ENCODE measurements at regions not wholly inside any gene's neighbourhood (a gene's known extent, or its start where the extent isn't known, plus 50 kb on each side); places are given as distances from the start of the nearest gene placed in this dataset.

DNA sequence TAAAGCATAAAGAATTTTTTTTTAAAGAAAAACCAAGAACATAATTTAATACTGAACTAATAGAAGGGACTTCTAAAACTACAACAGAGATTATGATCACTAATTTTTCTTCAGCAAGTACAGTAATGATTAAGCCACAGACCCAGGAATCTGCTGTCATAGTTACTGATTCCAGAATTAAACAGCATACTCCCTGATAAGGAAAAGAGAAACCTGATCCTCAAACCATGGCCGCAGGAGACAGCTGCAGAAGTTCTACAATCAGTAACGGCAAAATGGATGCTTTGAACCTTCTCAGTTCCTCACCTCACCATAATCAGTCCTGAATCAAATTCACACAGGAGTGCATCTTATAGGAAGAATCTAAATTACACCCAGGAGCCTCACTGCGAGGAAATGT is 939.0 kb upstream of the SLITRK1 start:
- WGBS, result 90% methylated on average over 3 of the region's 3 CpGs

DNA sequence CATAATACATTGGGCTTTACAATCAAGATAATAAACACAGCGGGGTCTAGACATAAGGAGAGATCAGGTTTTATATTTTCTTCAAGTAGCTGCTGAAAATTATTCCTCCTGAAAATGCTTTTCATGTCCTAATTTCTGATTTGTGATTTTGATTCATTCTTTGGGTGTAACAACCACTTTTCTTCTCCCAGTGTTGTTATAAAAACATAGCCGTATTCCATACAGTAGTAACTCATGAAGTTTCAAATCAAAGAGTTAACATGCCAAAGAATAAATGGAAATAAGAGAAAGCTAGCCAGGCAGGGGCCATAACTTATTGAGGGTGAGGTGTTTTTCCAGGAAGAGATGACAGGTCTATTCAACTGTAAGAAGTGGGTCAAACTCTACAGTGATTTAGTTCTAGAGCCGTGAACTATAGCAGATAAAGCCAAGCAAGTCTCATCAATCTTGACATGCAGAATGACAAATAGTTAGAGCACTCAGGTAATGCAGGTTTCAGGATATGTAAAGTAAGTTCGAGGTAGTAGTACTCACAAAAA is 934.4 kb upstream of the SLITRK1 start:
- no peak for DNase-seq (ENCODE audit: low read depth in 6 of 9, low spot score in 9 of 9)
- no peaks in the 10 kb centered on the region for H3K36me3 ChIP-seq (ENCODE audit: control insufficient read depth in 2 of 2, insufficient read depth in 2 of 2, low read length in 1 of 2)
- no peaks in the 10 kb centered on the region for H3K4me1 ChIP-seq (ENCODE audit: control insufficient read depth in 2 of 2, insufficient read depth in 2 of 2, low read length in 2 of 2)
- no peak overlapping the region for H3K27ac ChIP-seq (ENCODE audit: low read depth in 1 of 2, low read length in 1 of 2)
- no peaks in the 10 kb centered on the region for H3K27me3 ChIP-seq (ENCODE audit: control insufficient read depth in 2 of 2, insufficient read depth in 1 of 2, low read length in 1 of 2)
- WGBS, result 95% methylated on average over 4 of the region's 4 CpGs
- no peak overlapping the region for H3K4me3 ChIP-seq (ENCODE audit: low read length in 2 of 2)
- H3K9me3 ChIP-seq (ENCODE audit: control insufficient read depth in 2 of 2, insufficient read depth in 1 of 2, low read length in 1 of 2), result no peaks in the 10 kb centered on the region

More for the DNA sequence above, 939.0 kb upstream of the SLITRK1 start:
- no peaks in the 10 kb centered on the region for H3K27me3 ChIP-seq (ENCODE audit: control insufficient read depth in 2 of 2, insufficient read depth in 1 of 2, low read length in 1 of 2)
- H3K4me1 ChIP-seq (ENCODE audit: control insufficient read depth in 2 of 2, insufficient read depth in 2 of 2, low read length in 2 of 2), result no peaks in the 10 kb centered on the region
- H3K36me3 ChIP-seq (ENCODE audit: control insufficient read depth in 2 of 2, insufficient read depth in 2 of 2, low read length in 1 of 2), result no peaks in the 10 kb centered on the region
- DNase-seq (ENCODE audit: low read depth in 6 of 9, low spot score in 9 of 9), result no peak
- H3K9me3 ChIP-seq (ENCODE audit: control insufficient read depth in 2 of 2, insufficient read depth in 1 of 2, low read length in 1 of 2), result no peaks in the 10 kb centered on the region
- no peak overlapping the region for H3K27ac ChIP-seq (ENCODE audit: low read depth in 1 of 2, low read length in 1 of 2)
- no peak overlapping the region for H3K4me3 ChIP-seq (ENCODE audit: low read length in 2 of 2)

DNA sequence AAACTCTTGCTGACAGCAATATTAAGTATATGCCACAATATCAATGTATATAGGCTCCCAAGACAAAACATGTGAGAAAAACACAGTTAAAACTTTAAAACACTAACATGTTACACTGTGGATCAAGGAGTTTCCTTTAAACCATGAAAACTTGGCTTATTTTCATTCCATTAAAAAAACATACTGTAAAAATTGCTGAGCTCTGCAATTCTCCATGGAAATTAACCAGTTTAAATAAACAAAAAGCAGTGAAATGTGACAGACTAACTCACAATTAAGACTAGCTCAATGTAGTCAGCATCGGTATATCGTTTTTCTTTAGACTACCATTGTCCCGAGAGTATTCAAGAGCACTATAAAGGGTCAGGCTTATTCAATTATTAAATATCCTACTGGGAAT is 930.5 kb upstream of the SLITRK1 start:
- no peaks in the 10 kb centered on the region for H3K36me3 ChIP-seq (ENCODE audit: control insufficient read depth in 2 of 2, insufficient read depth in 2 of 2, low read length in 1 of 2)
- no peak overlapping the region for H3K27ac ChIP-seq (ENCODE audit: low read depth in 1 of 2, low read length in 1 of 2)
- no peaks in the 10 kb centered on the region for H3K4me1 ChIP-seq (ENCODE audit: control insufficient read depth in 2 of 2, insufficient read depth in 2 of 2, low read length in 2 of 2)
- DNase-seq (ENCODE audit: low read depth in 6 of 9, low spot score in 9 of 9), result no peak
- 96% methylated on average over 3 of the region's 3 CpGs for WGBS
- no peak overlapping the region for H3K4me3 ChIP-seq (ENCODE audit: low read length in 2 of 2)
- no peaks in the 10 kb centered on the region for H3K27me3 ChIP-seq (ENCODE audit: control insufficient read depth in 2 of 2, insufficient read depth in 1 of 2, low read length in 1 of 2)
- H3K9me3 ChIP-seq (ENCODE audit: control insufficient read depth in 2 of 2, insufficient read depth in 1 of 2, low read length in 1 of 2), result no peaks in the 10 kb centered on the region

DNA sequence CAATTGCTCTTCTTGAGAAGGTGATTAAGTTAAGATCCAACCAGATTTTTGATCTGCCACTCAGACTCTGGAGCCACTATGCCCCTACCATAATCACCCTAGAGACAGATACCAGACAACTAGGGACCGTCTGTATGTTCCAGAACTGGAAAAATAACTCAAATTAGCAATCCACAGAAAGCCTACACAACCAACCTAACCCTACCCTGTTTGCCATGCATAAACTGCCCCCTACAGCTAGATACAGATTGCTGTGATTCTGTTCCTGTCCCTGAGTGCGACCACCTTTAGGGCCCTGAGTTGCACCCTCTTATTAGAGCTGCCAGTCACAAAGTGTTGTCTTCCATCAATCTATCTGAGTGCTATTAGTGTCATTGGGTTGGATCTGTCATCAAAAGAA is 929.8 kb upstream of the SLITRK1 start:
- H3K4me1 ChIP-seq (ENCODE audit: control insufficient read depth in 2 of 2, insufficient read depth in 2 of 2, low read length in 2 of 2), result no peaks in the 10 kb centered on the region
- H3K4me3 ChIP-seq (ENCODE audit: low read length in 2 of 2), result no peak overlapping the region
- H3K36me3 ChIP-seq (ENCODE audit: control insufficient read depth in 2 of 2, insufficient read depth in 2 of 2, low read length in 1 of 2), result no peaks in the 10 kb centered on the region
- 95% methylated on average over 2 of the region's 2 CpGs for WGBS
- no peaks in the 10 kb centered on the region for H3K9me3 ChIP-seq (ENCODE audit: control insufficient read depth in 2 of 2, insufficient read depth in 1 of 2, low read length in 1 of 2)
- no peak for DNase-seq (ENCODE audit: low read depth in 6 of 9, low spot score in 9 of 9)
- H3K27me3 ChIP-seq (ENCODE audit: control insufficient read depth in 2 of 2, insufficient read depth in 1 of 2, low read length in 1 of 2), result no peaks in the 10 kb centered on the region
- H3K27ac ChIP-seq (ENCODE audit: low read depth in 1 of 2, low read length in 1 of 2), result no peak overlapping the region

DNA sequence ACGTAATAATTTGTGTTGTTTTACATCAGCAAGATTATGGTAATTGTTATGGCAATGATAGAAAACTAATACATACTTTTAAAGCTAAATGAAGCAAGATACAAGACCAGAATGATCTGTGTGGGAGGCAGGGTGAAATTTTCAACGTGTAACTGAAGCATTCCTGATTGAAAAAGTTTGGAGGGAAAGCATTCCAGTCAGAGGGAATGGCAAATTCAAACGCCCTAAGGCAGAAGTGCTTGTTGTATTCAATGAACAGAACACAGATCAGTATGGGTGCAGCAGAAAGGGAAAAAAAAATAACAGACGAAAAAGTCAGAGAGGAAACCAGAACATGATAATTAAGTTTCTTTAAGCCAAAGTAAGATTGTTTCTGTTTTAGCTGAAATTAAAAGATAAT is 928.5 kb upstream of the SLITRK1 start:
- H3K4me3 ChIP-seq (ENCODE audit: low read length in 2 of 2), result no peak overlapping the region
- H3K36me3 ChIP-seq (ENCODE audit: control insufficient read depth in 2 of 2, insufficient read depth in 2 of 2, low read length in 1 of 2), result no peaks in the 10 kb centered on the region
- H3K27me3 ChIP-seq (ENCODE audit: control insufficient read depth in 2 of 2, insufficient read depth in 1 of 2, low read length in 1 of 2), result no peaks in the 10 kb centered on the region
- no peaks in the 10 kb centered on the region for H3K4me1 ChIP-seq (ENCODE audit: control insufficient read depth in 2 of 2, insufficient read depth in 2 of 2, low read length in 2 of 2)
- WGBS, result 87% methylated on average over 4 of the region's 4 CpGs
- H3K9me3 ChIP-seq (ENCODE audit: control insufficient read depth in 2 of 2, insufficient read depth in 1 of 2, low read length in 1 of 2), result no peaks in the 10 kb centered on the region
- H3K27ac ChIP-seq (ENCODE audit: low read depth in 1 of 2, low read length in 1 of 2), result no peak overlapping the region
- DNase-seq (ENCODE audit: low read depth in 6 of 9, low spot score in 9 of 9), result no peak

DNA sequence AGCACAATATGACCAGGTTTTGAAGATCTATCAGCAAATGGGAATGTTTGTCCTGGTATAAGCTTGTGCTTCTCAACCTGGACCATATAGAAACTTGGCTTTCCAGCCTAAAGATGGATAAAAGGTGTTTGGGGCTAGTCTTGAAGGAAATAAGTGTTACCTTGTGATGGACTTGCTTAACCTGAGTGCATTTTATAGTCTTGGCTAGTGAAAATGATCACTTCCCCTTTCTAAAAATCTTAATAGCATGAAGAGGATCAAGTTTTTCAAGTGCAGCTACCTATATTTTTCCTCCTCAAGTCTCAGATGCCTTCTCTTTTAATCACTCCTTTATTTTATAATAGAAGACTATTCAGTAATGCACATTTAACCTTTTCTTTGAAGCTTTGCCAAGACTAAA is 919.8 kb upstream of the SLITRK1 start:
- Histone ChIP-seq H3K4me1 (ENCODE audit: control insufficient read depth in 2 of 2, insufficient read depth in 2 of 2, low read length in 2 of 2) (no peaks in the 10 kb centered on the region), H3K27me3 (ENCODE audit: control insufficient read depth in 2 of 2, insufficient read depth in 1 of 2, low read length in 1 of 2) (no peaks in the 10 kb centered on the region), H3K27ac (ENCODE audit: low read depth in 1 of 2, low read length in 1 of 2) (no peak overlapping the region), H3K9me3 (ENCODE audit: control insufficient read depth in 2 of 2, insufficient read depth in 1 of 2, low read length in 1 of 2) (no peaks in the 10 kb centered on the region), H3K4me3 (ENCODE audit: low read length in 2 of 2) (no peak overlapping the region), H3K36me3 (ENCODE audit: control insufficient read depth in 2 of 2, insufficient read depth in 2 of 2, low read length in 1 of 2) (no peaks in the 10 kb centered on the region)
- DNase-seq (ENCODE audit: low read depth in 6 of 9, low spot score in 9 of 9), result no peak

DNA sequence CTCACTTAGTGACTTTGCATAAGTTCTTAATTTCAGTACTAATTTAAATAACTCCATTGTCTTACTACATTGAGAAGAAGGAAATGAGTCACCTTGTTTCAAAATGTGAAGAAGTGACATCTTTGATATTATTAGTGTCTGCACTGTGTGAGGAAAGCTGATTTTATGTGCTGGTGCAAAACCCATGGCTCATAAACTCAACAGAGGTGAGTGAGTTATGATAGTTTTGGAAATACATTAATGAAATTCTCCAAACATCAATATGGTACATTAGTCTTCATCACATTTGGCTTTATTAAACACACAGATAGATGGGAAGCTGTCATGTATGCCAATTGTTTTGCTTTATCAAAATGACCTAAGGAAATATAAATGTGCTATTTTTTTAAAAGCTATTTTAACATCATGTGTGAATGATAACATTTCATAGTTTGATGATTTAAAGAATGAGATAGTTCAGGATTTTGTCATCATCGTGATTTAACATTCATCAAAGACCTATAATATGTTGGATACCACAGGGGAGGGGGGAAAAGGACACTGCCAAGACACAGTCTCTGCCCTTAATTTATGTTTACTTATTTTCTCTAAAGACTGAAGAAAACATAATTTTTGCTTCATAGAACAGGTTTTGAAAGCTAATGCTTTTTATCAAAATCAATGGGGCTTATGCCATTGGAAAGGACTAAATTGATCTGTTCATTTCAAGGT is 902.3 kb upstream of the SLITRK1 start:
- H3K9me3 ChIP-seq (ENCODE audit: control insufficient read depth in 2 of 2, insufficient read depth in 1 of 2, low read length in 1 of 2), result no peaks in the 10 kb centered on the region
- 94% methylated on average over 1 of the region's 1 CpG for WGBS
- H3K4me1 ChIP-seq (ENCODE audit: control insufficient read depth in 2 of 2, insufficient read depth in 2 of 2, low read length in 2 of 2), result no peaks in the 10 kb centered on the region
- H3K4me3 ChIP-seq (ENCODE audit: low read length in 2 of 2), result no peak overlapping the region
- no peak overlapping the region for H3K27ac ChIP-seq (ENCODE audit: low read depth in 1 of 2, low read length in 1 of 2)
- no peaks in the 10 kb centered on the region for H3K27me3 ChIP-seq (ENCODE audit: control insufficient read depth in 2 of 2, insufficient read depth in 1 of 2, low read length in 1 of 2)
- DNase-seq (ENCODE audit: low read depth in 6 of 9, low spot score in 9 of 9), result no peak
- H3K36me3 ChIP-seq (ENCODE audit: control insufficient read depth in 2 of 2, insufficient read depth in 2 of 2, low read length in 1 of 2), result no peaks in the 10 kb centered on the region

DNA sequence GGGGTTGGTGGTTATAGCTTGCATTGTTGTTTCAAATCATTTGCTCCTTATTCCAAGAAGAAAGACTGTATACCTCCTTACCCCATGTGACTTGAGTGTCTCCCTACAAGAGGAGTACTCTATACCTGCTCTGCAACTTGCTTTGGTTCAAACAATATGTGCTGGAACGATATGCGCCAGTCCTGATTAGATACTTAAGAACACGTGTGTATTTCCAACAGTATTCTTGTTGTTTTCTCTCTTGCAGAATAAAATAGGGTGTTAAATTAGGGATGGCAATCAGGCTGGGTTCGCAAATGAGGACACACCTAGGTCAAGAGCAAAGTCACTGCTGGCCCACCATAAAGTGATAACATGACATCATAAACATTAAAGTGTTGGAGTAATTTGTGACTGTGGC is 895.0 kb upstream of the SLITRK1 start:
- no peaks in the 10 kb centered on the region for H3K36me3 ChIP-seq (ENCODE audit: control insufficient read depth in 2 of 2, insufficient read depth in 2 of 2, low read length in 1 of 2)
- no peaks in the 10 kb centered on the region for H3K27me3 ChIP-seq (ENCODE audit: control insufficient read depth in 2 of 2, insufficient read depth in 1 of 2, low read length in 1 of 2)
- WGBS, result 82% methylated on average over 4 of the region's 4 CpGs
- H3K27ac ChIP-seq (ENCODE audit: low read depth in 1 of 2, low read length in 1 of 2), result no peak overlapping the region
- H3K4me3 ChIP-seq (ENCODE audit: low read length in 2 of 2), result no peak overlapping the region
- H3K9me3 ChIP-seq (ENCODE audit: control insufficient read depth in 2 of 2, insufficient read depth in 1 of 2, low read length in 1 of 2), result no peaks in the 10 kb centered on the region
- no peaks in the 10 kb centered on the region for H3K4me1 ChIP-seq (ENCODE audit: control insufficient read depth in 2 of 2, insufficient read depth in 2 of 2, low read length in 2 of 2)
- no peak for DNase-seq (ENCODE audit: low read depth in 6 of 9, low spot score in 9 of 9)

DNA sequence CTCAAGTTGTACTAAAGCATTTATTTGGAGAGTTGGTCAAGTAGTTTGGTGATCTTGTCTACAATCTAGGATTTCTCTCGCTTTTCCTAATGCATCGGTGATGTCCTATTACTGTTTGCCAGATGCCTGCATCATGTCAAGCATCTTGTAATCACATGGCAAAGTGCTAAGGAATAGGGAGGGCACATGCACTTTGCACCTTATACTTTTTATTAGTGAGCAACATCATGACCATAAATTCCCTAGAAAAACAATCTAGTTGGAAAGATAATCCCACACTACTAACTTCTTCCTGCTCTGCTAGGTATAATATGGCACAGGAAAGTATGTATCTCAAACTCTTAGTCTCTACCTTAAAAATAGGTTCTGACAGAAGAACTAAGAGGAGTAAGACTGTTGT is 894.3 kb upstream of the SLITRK1 start:
- no peaks in the 10 kb centered on the region for H3K4me1 ChIP-seq (ENCODE audit: control insufficient read depth in 2 of 2, insufficient read depth in 2 of 2, low read length in 2 of 2)
- no peak for DNase-seq (ENCODE audit: low read depth in 6 of 9, low spot score in 9 of 9)
- no peak overlapping the region for H3K27ac ChIP-seq (ENCODE audit: low read depth in 1 of 2, low read length in 1 of 2)
- H3K27me3 ChIP-seq (ENCODE audit: control insufficient read depth in 2 of 2, insufficient read depth in 1 of 2, low read length in 1 of 2), result no peaks in the 10 kb centered on the region
- no peaks in the 10 kb centered on the region for H3K36me3 ChIP-seq (ENCODE audit: control insufficient read depth in 2 of 2, insufficient read depth in 2 of 2, low read length in 1 of 2)
- H3K4me3 ChIP-seq (ENCODE audit: low read length in 2 of 2), result no peak overlapping the region
- no peaks in the 10 kb centered on the region for H3K9me3 ChIP-seq (ENCODE audit: control insufficient read depth in 2 of 2, insufficient read depth in 1 of 2, low read length in 1 of 2)
- 96% methylated on average over 2 of the region's 2 CpGs for WGBS
